NB4 (cell line): ENCODE measurements at regions not wholly inside any gene's neighbourhood (a gene's known extent, or its start where the extent isn't known, plus 50 kb on each side); places are given as distances from the start of the nearest gene placed in this dataset.

Source experiments
- CTCF ChIP-seq: IDR thresholded peaks from one replicate; pipeline ENCODE4 v1.5.1; 2012; ENCODE audit warnings: low read depth, low read length
- MAX ChIP-seq: IDR thresholded peaks from 2 replicates; pipeline ENCODE4 v1.6.1; 2011; ENCODE audit warnings: low read depth, low read length
- MYC ChIP-seq: IDR thresholded peaks from 2 replicates; pipeline ENCODE4 v1.6.1; 2011; ENCODE audit warnings: low read depth, low read length
- POLR2A ChIP-seq: IDR thresholded peaks from 2 replicates; pipeline ENCODE4 v1.6.1; 2011; ENCODE audit warnings: mild to moderate bottlenecking; ENCODE audit not compliant: insufficient read length; ENCODE audit errors: extremely low read depth

GRCh38 chr10:130866857-130867256, 444.7 kb downstream of the TCERG1L start:
- TF ChIP-seq CTCF (no peak), POLR2A (no peak), MYC (no peak), MAX (no peak)
